Panc1 (cell line): ENCODE measurements at regions not wholly inside any gene's neighbourhood (a gene's known extent, or its start where the extent isn't known, plus 50 kb on each side); places are given as distances from the start of the nearest gene placed in this dataset.

Source experiments
- ATAC-seq: fragments of 200-7000 bp; cut with Tn5 transposase; 2 replicates; pipeline ENCODE4 v1.9.1; 2020; ENCODE audit warnings: mild to moderate bottlenecking, moderate library complexity
- BruUV-seq: library from RNA; stranded (reverse); fragments of 400-500 nt; replicated peaks from 2 replicates; lab custom pipeline; 2021; lab: Mats Ljungman, UMichigan
- CTCF ChIA-PET: fragments of 300-600 bp; sonication (Branson Sonifier 250); formaldehyde crosslinking; loops from one replicate; lab custom pipeline; 2022; ENCODE audit warnings: antibody characterized with exemption; lab: Charles Lee
- POLR2A ChIA-PET: fragments of 300-600 bp; sonication (Branson Sonifier 250); formaldehyde crosslinking; loops from one replicate; lab custom pipeline; 2022; ENCODE audit warnings: antibody characterized with exemption; lab: Charles Lee
- DNase-seq: peaks from one replicate; pipeline ENCODE4 v3.0.0-alpha.2; 2010; ENCODE audit warnings: low read depth, low spot score
- H3K27ac ChIP-seq: 2 replicates; pipeline ENCODE4 v1.5.1; 2011; ENCODE audit warnings: mild to moderate bottlenecking, low read length, inconsistent platforms
- H3K27me3 ChIP-seq: fragments of 200-500 bp; sonication (Bioruptor generic); 2 replicates; pipeline ENCODE4 v1.6.0; 2014; ENCODE audit warnings: low read length, inconsistent platforms; ENCODE audit not compliant: control insufficient read depth, insufficient read depth
- H3K36me3 ChIP-seq: fragments of 200-500 bp; sonication (Bioruptor generic); 2 replicates; pipeline ENCODE4 v1.5.1; 2014; ENCODE audit warnings: inconsistent platforms, mild to moderate bottlenecking, low read length, moderate library complexity; ENCODE audit not compliant: control insufficient read depth, insufficient read depth
- H3K4me1 ChIP-seq: 2 replicates; pipeline ENCODE4 v1.5.1; 2011; ENCODE audit warnings: inconsistent platforms, mild to moderate bottlenecking, low read length, moderate library complexity; ENCODE audit not compliant: control insufficient read depth, insufficient read depth
- H3K4me3 ChIP-seq, 2 experiments: 2 replicates each; pipeline ENCODE4 v1.5.1; 2011 to 2012; ENCODE audit warnings: low read depth in 2 of 2, low read length in 2 of 2, mild to moderate bottlenecking in 2 of 2, inconsistent platforms in 1 of 2, moderate library complexity in 1 of 2
- H3K9me3 ChIP-seq: fragments of 200-500 bp; sonication (Bioruptor generic); 2 replicates; pipeline ENCODE4 v1.5.1; 2014; ENCODE audit warnings: low read depth, mild to moderate bottlenecking, inconsistent platforms, low read length, moderate library complexity; ENCODE audit not compliant: control insufficient read depth, insufficient read depth
- POLR2AphosphoS5 ChIP-seq: IDR thresholded peaks from 2 replicates; pipeline ENCODE4 v1.6.1; 2012; ENCODE audit warnings: mild to moderate bottlenecking, low read depth, low read length, moderate library complexity
- SIN3A ChIP-seq: IDR thresholded peaks from 2 replicates; pipeline ENCODE4 v1.6.1; 2012; ENCODE audit warnings: low read depth, mild to moderate bottlenecking, low read length, moderate library complexity, borderline replicate concordance; ENCODE audit not compliant: insufficient read depth
- TCF7L2 ChIP-seq: IDR thresholded peaks from 2 replicates; pipeline ENCODE4 v1.6.1; 2011; ENCODE audit warnings: mild to moderate bottlenecking, low read depth, low read length, inconsistent platforms
- in situ Hi-C: cut with HindIII; loops from 2 replicates; pipeline ENCODE4 v1.10.0; 2016; ENCODE audit warnings: low sequenced_read_pairs, low pct_unique_long_range_greater_than_20kb
- intact Hi-C: fragments of 100-400 bp; cut with micrococcal nuclease; formaldehyde crosslinking; loops from one replicate; pipeline ENCODE4 v1.10.0; 2022; ENCODE audit not compliant: unreplicated experiment
- TF ChIP-seq, protein P1 (sequence below), 2 experiments: IDR thresholded peaks; 2 replicates each; pipeline ENCODE4 v1.6.1; 2011 to 2012; ENCODE audit warnings: low read depth in 2 of 2, control low read depth in 1 of 2, low read length in 1 of 2, mild to moderate bottlenecking in 1 of 2, moderate library complexity in 1 of 2; ENCODE audit not compliant: insufficient read depth in 1 of 2
- TF ChIP-seq, protein P2 (sequence below): fragments of 450-650 bp; IDR thresholded peaks from 2 replicates; pipeline ENCODE4 v1.5.1; 2017; ENCODE audit warnings: mild to moderate bottlenecking

DNA sequence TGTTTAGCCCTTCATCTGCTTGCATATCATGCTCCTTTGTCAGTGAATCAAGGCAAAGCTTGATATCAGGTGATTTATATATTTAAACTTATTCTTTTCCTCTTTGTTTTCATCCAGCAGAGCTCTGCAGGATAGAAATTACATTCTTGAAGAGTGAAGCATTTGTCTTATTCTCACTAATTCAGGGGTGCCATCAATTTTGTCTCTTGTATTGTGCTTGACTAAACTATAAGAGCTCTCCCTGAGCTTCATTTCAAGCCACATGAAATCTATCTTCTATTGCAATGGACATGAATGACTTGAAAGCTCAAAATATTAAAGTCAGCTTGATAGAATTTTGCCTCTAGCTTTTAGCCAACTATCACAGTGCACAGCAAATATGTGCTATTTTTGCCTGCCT, 236.7 kb upstream of the KCTD3 start:
- no peak for DNase-seq
- no peaks in the 10 kb centered on the region for H3K9me3 ChIP-seq
- TF ChIP-seq, protein P1, sequence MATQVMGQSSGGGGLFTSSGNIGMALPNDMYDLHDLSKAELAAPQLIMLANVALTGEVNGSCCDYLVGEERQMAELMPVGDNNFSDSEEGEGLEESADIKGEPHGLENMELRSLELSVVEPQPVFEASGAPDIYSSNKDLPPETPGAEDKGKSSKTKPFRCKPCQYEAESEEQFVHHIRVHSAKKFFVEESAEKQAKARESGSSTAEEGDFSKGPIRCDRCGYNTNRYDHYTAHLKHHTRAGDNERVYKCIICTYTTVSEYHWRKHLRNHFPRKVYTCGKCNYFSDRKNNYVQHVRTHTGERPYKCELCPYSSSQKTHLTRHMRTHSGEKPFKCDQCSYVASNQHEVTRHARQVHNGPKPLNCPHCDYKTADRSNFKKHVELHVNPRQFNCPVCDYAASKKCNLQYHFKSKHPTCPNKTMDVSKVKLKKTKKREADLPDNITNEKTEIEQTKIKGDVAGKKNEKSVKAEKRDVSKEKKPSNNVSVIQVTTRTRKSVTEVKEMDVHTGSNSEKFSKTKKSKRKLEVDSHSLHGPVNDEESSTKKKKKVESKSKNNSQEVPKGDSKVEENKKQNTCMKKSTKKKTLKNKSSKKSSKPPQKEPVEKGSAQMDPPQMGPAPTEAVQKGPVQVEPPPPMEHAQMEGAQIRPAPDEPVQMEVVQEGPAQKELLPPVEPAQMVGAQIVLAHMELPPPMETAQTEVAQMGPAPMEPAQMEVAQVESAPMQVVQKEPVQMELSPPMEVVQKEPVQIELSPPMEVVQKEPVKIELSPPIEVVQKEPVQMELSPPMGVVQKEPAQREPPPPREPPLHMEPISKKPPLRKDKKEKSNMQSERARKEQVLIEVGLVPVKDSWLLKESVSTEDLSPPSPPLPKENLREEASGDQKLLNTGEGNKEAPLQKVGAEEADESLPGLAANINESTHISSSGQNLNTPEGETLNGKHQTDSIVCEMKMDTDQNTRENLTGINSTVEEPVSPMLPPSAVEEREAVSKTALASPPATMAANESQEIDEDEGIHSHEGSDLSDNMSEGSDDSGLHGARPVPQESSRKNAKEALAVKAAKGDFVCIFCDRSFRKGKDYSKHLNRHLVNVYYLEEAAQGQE (IDR thresholded peaks at IDR 0.05; ENCODE audit: insufficient read depth in 1 of 2, low read depth in 2 of 2, low read length in 1 of 2) = no peak
- TF ChIP-seq, protein P2, sequence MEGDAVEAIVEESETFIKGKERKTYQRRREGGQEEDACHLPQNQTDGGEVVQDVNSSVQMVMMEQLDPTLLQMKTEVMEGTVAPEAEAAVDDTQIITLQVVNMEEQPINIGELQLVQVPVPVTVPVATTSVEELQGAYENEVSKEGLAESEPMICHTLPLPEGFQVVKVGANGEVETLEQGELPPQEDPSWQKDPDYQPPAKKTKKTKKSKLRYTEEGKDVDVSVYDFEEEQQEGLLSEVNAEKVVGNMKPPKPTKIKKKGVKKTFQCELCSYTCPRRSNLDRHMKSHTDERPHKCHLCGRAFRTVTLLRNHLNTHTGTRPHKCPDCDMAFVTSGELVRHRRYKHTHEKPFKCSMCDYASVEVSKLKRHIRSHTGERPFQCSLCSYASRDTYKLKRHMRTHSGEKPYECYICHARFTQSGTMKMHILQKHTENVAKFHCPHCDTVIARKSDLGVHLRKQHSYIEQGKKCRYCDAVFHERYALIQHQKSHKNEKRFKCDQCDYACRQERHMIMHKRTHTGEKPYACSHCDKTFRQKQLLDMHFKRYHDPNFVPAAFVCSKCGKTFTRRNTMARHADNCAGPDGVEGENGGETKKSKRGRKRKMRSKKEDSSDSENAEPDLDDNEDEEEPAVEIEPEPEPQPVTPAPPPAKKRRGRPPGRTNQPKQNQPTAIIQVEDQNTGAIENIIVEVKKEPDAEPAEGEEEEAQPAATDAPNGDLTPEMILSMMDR = no peak
- no peak for TF ChIP-seq POLR2AphosphoS5
- TF ChIP-seq TCF7L2 = no peak
- TF ChIP-seq SIN3A = no peak
- H3K27ac ChIP-seq = no peak overlapping the region
- no peaks in the 10 kb centered on the region for H3K4me1 ChIP-seq
- BruUV-seq = no TSS peak
- in situ Hi-C loops = no loop called here
- ChIA-PET CTCF (no interaction called here), POLR2A (no interaction called here)
- H3K27me3 ChIP-seq = no peaks in the 10 kb centered on the region
- H3K36me3 ChIP-seq = no peaks in the 10 kb centered on the region
- no peak overlapping the region for H3K4me3 ChIP-seq
- ATAC-seq = no peak
- intact Hi-C loops = no loop called here

DNA sequence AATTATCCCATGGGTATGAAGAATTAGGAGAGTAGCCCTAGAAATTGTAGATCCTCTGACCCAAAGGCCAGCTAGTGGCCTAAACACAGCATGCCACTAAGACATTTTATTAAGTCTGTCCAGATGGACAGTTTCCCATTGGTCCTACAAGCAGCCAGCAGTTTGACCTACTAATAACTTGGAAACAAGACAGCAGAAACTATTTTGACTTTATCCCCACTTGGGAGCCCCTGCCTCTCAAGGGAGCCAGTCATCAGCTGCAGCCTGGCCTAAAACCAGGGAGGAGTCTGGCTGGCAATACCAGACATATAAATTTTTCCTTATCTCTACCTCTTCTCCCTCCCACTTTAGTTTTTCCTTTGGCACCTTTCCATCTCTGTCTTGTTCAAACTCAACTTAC, 222.6 kb upstream of the KCTD3 start:
- intact Hi-C loops (no loop called here), in situ Hi-C loops (no loop called here)
- BruUV-seq = no TSS peak
- Histone ChIP-seq H3K27me3 (no peaks in the 10 kb centered on the region), H3K27ac (no peak overlapping the region), H3K4me3 (no peak overlapping the region), H3K4me1 (no peaks in the 10 kb centered on the region), H3K36me3 (no peaks in the 10 kb centered on the region), H3K9me3 (no peaks in the 10 kb centered on the region; the same call in 1 of the 2 replicates)
- ATAC-seq (no peak), DNase-seq (no peak)
- ChIA-PET CTCF (no interaction called here), POLR2A (no interaction called here)
- TF ChIP-seq SIN3A = no peak
- no peak for TF ChIP-seq POLR2AphosphoS5
- no peak for TF ChIP-seq TCF7L2
- TF ChIP-seq, protein P2 = no peak
- TF ChIP-seq, protein P1 (IDR thresholded peaks at IDR 0.05; ENCODE audit: insufficient read depth in 1 of 2, low read depth in 2 of 2, low read length in 1 of 2) = no peak
